Activated CD8-positive, alpha-beta T cell treated with anti-CD3 and anti-CD28 coated beads for 36 hours (primary cell): ENCODE measurements at regions not wholly inside any gene's neighbourhood (a gene's known extent, or its start where the extent isn't known, plus 50 kb on each side); places are given as distances from the start of the nearest gene placed in this dataset.

ENCODE experiments used
- ATAC-seq: fragments of 200-7000 bp; cut with Tn5 transposase; one replicate; pipeline ENCODE4 v1.10.0; 2021; ENCODE audit warnings: mild to moderate bottlenecking, moderate library complexity
- CTCF ChIA-PET: fragments of 350-600 bp; sonication (Branson Sonifier 250); formaldehyde crosslinking; loops from one replicate; lab custom pipeline; 2021; ENCODE audit warnings: antibody characterized with exemption; lab: Charles Lee
- POLR2A ChIA-PET: fragments of 350-600 bp; sonication (Branson Sonifier 250); formaldehyde crosslinking; loops from one replicate; lab custom pipeline; 2021; ENCODE audit warnings: antibody characterized with exemption; lab: Charles Lee
- DNase-seq: peaks from one replicate; pipeline ENCODE4 v3.0.0-alpha.2; 2020
- H3K27ac Mint-ChIP-seq: one replicate; pipeline ENCODE4 v1.8.0; 2021; ENCODE audit warnings: mild to moderate bottlenecking, mixed read lengths
- H3K27me3 Mint-ChIP-seq: one replicate; pipeline ENCODE4 v1.8.0; 2021; ENCODE audit warnings: mixed read lengths
- H3K36me3 Mint-ChIP-seq: one replicate; pipeline ENCODE4 v1.8.0; 2021; ENCODE audit warnings: low read depth, mixed read lengths
- H3K4me1 Mint-ChIP-seq: one replicate; pipeline ENCODE4 v1.8.0; 2021; ENCODE audit warnings: low read depth, mixed read lengths
- H3K4me3 Mint-ChIP-seq: one replicate; pipeline ENCODE4 v1.8.0; 2021; ENCODE audit warnings: mild to moderate bottlenecking, moderate library complexity, mixed read lengths
- H3K9me3 Mint-ChIP-seq: one replicate; pipeline ENCODE4 v1.8.0; 2021; ENCODE audit warnings: mixed read lengths
- CTCF ChIP-seq: fragments of 200-600 bp; IDR thresholded peaks from one replicate; pipeline ENCODE4 v1.8.0; 2022; ENCODE audit warnings: antibody characterized with exemption, mild to moderate bottlenecking
- intact Hi-C: fragments of 100-400 bp; cut with micrococcal nuclease; formaldehyde crosslinking; loops from one replicate; pipeline ENCODE4 v1.10.0; 2022

- intact Hi-C loops = no loop called here
- ChIA-PET CTCF (no interaction called here), POLR2A (no interaction called here)
- TF ChIP-seq CTCF = no peak
- Mint-ChIP-seq H3K4me1 (no peaks in the 10 kb centered on the region), H3K4me3 (no peak overlapping the region), H3K27me3 (no peaks in the 10 kb centered on the region), H3K27ac (no peak overlapping the region), H3K9me3 (peaks cover 6% of the 10 kb centered on the region), H3K36me3 (no peaks in the 10 kb centered on the region)
- ATAC-seq (no peak), DNase-seq (no peak)
Observed at GRCh38 chr3:20576228-20576627, 390.2 kb upstream of the SGO1 start.

- no peak for TF ChIP-seq CTCF
- peaks cover 4% of the 10 kb centered on the region for H3K9me3 Mint-ChIP-seq
- CTCF ChIA-PET = no interaction called here
- no peaks in the 10 kb centered on the region for H3K4me1 Mint-ChIP-seq
- DNase-seq = no peak
- intact Hi-C loops = no loop called here
- ATAC-seq = no peak
- no peaks in the 10 kb centered on the region for H3K36me3 Mint-ChIP-seq
- H3K4me3 Mint-ChIP-seq = no peak overlapping the region
- H3K27me3 Mint-ChIP-seq = no peaks in the 10 kb centered on the region
- H3K27ac Mint-ChIP-seq = no peak overlapping the region
- POLR2A ChIA-PET = no interaction called here
Observed at GRCh38 chr3:20575146-20575545, 389.1 kb upstream of the SGO1 start.

DNA sequence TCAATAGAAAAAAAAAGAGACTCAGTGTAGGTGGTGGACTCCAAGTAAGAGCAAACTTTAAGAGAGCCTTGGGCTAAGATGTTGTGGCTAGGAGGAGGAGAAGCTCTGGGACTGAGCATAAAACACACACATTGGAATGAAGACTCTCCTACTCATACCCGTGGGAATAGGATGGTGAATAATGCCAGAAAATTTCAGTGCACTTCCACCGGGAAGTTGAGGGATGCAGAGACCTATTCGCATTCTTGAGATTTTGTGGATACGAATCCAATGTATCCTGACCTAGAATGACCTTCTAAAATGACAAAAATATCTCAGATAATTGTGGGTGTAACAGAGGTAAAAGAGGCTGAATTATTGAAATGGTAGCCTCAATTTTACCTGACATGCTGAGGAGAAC is 388.7 kb upstream of the SGO1 start:
- H3K4me3 Mint-ChIP-seq = no peak overlapping the region
- ChIA-PET CTCF (no interaction called here), POLR2A (no interaction called here)
- H3K27ac Mint-ChIP-seq = no peak overlapping the region
- no peaks in the 10 kb centered on the region for H3K27me3 Mint-ChIP-seq
- ATAC-seq (no peak), DNase-seq (no peak)
- intact Hi-C loops = no loop called here
- H3K36me3 Mint-ChIP-seq = no peaks in the 10 kb centered on the region
- no peak for TF ChIP-seq CTCF
- H3K9me3 Mint-ChIP-seq = peaks cover 4% of the 10 kb centered on the region
- no peaks in the 10 kb centered on the region for H3K4me1 Mint-ChIP-seq

- peaks cover 4% of the 10 kb centered on the region for H3K9me3 Mint-ChIP-seq
- no peaks in the 10 kb centered on the region for H3K36me3 Mint-ChIP-seq
- no peak overlapping the region for H3K27ac Mint-ChIP-seq
- H3K4me1 Mint-ChIP-seq = no peaks in the 10 kb centered on the region
- CTCF ChIA-PET = no interaction called here
- no peaks in the 10 kb centered on the region for H3K27me3 Mint-ChIP-seq
- no peak for DNase-seq
- no peak overlapping the region for H3K4me3 Mint-ChIP-seq
- intact Hi-C loops = no loop called here
- no peak for ATAC-seq
- POLR2A ChIA-PET = no interaction called here
- TF ChIP-seq CTCF = no peak
Observed at GRCh38 chr3:20573175-20573574, 387.2 kb upstream of the SGO1 start.

GRCh38 chr3:20572473-20572872 is 386.5 kb upstream of the SGO1 start:
- Mint-ChIP-seq H3K27me3 (no peaks in the 10 kb centered on the region), H3K27ac (no peak overlapping the region), H3K36me3 (no peaks in the 10 kb centered on the region), H3K4me3 (no peak overlapping the region), H3K4me1 (no peaks in the 10 kb centered on the region), H3K9me3 (peaks cover 4% of the 10 kb centered on the region)
- POLR2A ChIA-PET = interaction anchor here (0.6 kb wide), 1 partner anchor 16 kb away, joined by 3 read pairs; no protein-coding TSS in a partner anchor
- CTCF ChIA-PET = no interaction called here
- ATAC-seq = no peak
- TF ChIP-seq CTCF = no peak
- intact Hi-C loops = no loop called here
- no peak for DNase-seq
